Calu3 (cell line): ENCODE measurements at regions not wholly inside any gene's neighbourhood (a gene's known extent, or its start where the extent isn't known, plus 50 kb on each side); places are given as distances from the start of the nearest gene placed in this dataset.

Experiments
- BruUV-seq: library from RNA; stranded (reverse); fragments of 400-500 nt; replicated peaks from 2 replicates; lab custom pipeline; 2021; lab: Mats Ljungman, UMichigan
- CTCF ChIA-PET: fragments of 300-600 bp; sonication (Branson Sonifier 250); formaldehyde crosslinking; loops from one replicate; lab custom pipeline; 2022; ENCODE audit warnings: antibody characterized with exemption; lab: Charles Lee
- DNase-seq: peaks from one replicate; pipeline ENCODE4 v3.0.0; 2022
- H3K27ac Mint-ChIP-seq: one replicate; pipeline ENCODE4 v1.8.0; 2022; ENCODE audit warnings: mixed read lengths; ENCODE audit not compliant: unreplicated experiment
- H3K27me3 Mint-ChIP-seq: one replicate; pipeline ENCODE4 v1.8.0; 2022; ENCODE audit warnings: mixed read lengths; ENCODE audit not compliant: unreplicated experiment
- H3K36me3 Mint-ChIP-seq: one replicate; pipeline ENCODE4 v1.8.0; 2022; ENCODE audit warnings: mild to moderate bottlenecking, moderate library complexity, mixed read lengths; ENCODE audit not compliant: insufficient read depth, unreplicated experiment
- H3K4me1 Mint-ChIP-seq: one replicate; pipeline ENCODE4 v1.8.0; 2022; ENCODE audit warnings: mild to moderate bottlenecking, low read depth, mixed read lengths; ENCODE audit not compliant: unreplicated experiment
- H3K4me3 Mint-ChIP-seq: one replicate; pipeline ENCODE4 v1.8.0; 2022; ENCODE audit warnings: mild to moderate bottlenecking, low read depth, moderate library complexity, mixed read lengths; ENCODE audit not compliant: unreplicated experiment
- H3K9me3 Mint-ChIP-seq: one replicate; pipeline ENCODE4 v1.8.0; 2022; ENCODE audit warnings: low read depth, mixed read lengths; ENCODE audit not compliant: unreplicated experiment
- CTCF ChIP-seq: fragments of 200-600 bp; IDR thresholded peaks from one replicate; pipeline ENCODE4 v1.8.0; 2022; ENCODE audit warnings: antibody characterized with exemption; ENCODE audit not compliant: unreplicated experiment
- intact Hi-C: fragments of 100-400 bp; cut with micrococcal nuclease; formaldehyde crosslinking; loops from one replicate; pipeline ENCODE4 v1.10.0; 2022; ENCODE audit not compliant: unreplicated experiment

GRCh38 chr5:38745836-38746732 lies 99.7 kb upstream of the OSMR start:
- Mint-ChIP-seq H3K27ac (no peak overlapping the region), H3K27me3 (peaks cover 47% of the 10 kb centered on the region), H3K36me3 (no peaks in the 10 kb centered on the region), H3K4me3 (no peak overlapping the region), H3K9me3 (no peaks in the 10 kb centered on the region), H3K4me1 (no peaks in the 10 kb centered on the region)
- intact Hi-C loops: no loop called here
- DNase-seq: no peak
- no peak for TF ChIP-seq CTCF
- CTCF ChIA-PET: no interaction called here
- BruUV-seq: no TSS peak

GRCh38 chr5:38749861-38750260 lies 96.0 kb upstream of the OSMR start:
- BruUV-seq: no TSS peak

GRCh38 chr5:38751103-38751502 lies 94.7 kb upstream of the OSMR start:
- Mint-ChIP-seq H3K9me3 (no peaks in the 10 kb centered on the region), H3K4me3 (no peak overlapping the region), H3K4me1 (no peaks in the 10 kb centered on the region), H3K27me3 (peaks cover 85% of the 10 kb centered on the region), H3K27ac (no peak overlapping the region), H3K36me3 (no peaks in the 10 kb centered on the region)
- no TSS peak for BruUV-seq
- intact Hi-C loops: no loop called here
- DNase-seq: no peak
- no peak for TF ChIP-seq CTCF
- CTCF ChIA-PET: interaction anchor here (1.6 kb wide), 1 partner anchor 309 kb away, joined by 3 read pairs; no protein-coding TSS in a partner anchor

More at GRCh38 chr5:38749861-38750260, 96.0 kb upstream of the OSMR start:
- Mint-ChIP-seq H3K27ac (no peak overlapping the region), H3K27me3 (peaks cover 73% of the 10 kb centered on the region), H3K36me3 (no peaks in the 10 kb centered on the region), H3K4me1 (no peaks in the 10 kb centered on the region), H3K9me3 (no peaks in the 10 kb centered on the region), H3K4me3 (no peak overlapping the region)
- intact Hi-C loops: no loop called here
- CTCF ChIA-PET: no interaction called here
- no peak for DNase-seq
- no peak for TF ChIP-seq CTCF

- Mint-ChIP-seq H3K9me3 (no peaks in the 10 kb centered on the region), H3K27me3 (peaks cover 86% of the 10 kb centered on the region), H3K36me3 (no peaks in the 10 kb centered on the region), H3K27ac (no peak overlapping the region), H3K4me3 (no peak overlapping the region), H3K4me1 (no peaks in the 10 kb centered on the region)
- TF ChIP-seq CTCF: no peak
- DNase-seq: no peak
- intact Hi-C loops: no loop called here
- CTCF ChIA-PET: interaction anchor here (0.6 to 1.6 kb wide), 2 partner anchors 52 to 310 kb away, joined by 3 read pairs; no protein-coding TSS in a partner anchor
- no TSS peak for BruUV-seq
These were observed 93.7 kb upstream of the OSMR start for GRCh38 chr5:38752012-38752536.
